Activated naive CD4-positive, alpha-beta T cell treated with Interleukin-2 at 50 U/mL for 16 hours (primary cell): ENCODE measurements at regions not wholly inside any gene's neighbourhood (a gene's known extent, or its start where the extent isn't known, plus 50 kb on each side); places are given as distances from the start of the nearest gene placed in this dataset.
"Not testable (repeated sequence)": the region's sequence is repeated elsewhere in the genome, so short reads cannot be mapped to it uniquely, and the experiment has no call there.

Experiments used
- DNase-seq: peaks from one replicate; pipeline ENCODE4 v3.0.0-alpha.2; 2020

DNA sequence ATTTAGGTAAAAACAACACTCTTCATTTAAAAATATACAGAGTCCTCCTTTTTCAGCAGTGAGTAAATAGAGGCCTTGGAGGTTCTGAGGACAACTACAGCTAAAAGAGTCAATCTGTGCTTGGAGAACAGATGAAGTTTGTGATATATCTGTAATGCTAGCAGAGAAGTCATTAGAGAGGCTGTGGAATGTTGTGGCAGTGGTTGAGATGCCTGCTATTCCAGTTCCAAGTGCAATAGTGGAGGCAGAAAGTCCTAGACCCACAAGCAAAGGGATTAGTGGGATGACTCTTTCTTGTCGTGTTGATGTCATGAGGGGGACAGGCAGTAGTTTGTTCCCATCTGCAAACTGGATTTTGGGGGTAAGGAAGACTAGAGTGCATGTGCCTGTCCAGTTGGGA is 62.1 kb upstream of the EZR start:
- DNase-seq: not testable (repeated sequence)

DNA sequence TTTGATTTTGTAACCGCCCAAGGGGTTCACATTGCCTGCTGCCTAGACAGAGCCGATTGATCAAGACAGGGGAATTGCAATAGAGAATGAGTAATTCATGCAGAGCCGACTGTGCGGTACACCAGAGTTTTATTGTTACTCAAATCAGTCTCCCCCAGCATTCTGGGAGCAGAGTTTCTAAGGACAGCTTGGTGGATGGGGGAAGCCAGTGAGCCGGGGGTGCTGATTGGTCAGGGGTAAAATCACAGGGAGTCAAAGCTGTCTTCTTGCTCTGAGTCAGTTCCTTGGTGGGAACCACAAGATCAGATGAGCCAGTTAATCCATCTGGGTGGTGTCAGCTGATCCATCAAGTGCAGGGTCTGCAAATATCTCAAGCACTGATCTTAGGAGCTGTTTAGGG is 60.0 kb upstream of the EZR start:
- DNase-seq: peak; percentile 71

DNA sequence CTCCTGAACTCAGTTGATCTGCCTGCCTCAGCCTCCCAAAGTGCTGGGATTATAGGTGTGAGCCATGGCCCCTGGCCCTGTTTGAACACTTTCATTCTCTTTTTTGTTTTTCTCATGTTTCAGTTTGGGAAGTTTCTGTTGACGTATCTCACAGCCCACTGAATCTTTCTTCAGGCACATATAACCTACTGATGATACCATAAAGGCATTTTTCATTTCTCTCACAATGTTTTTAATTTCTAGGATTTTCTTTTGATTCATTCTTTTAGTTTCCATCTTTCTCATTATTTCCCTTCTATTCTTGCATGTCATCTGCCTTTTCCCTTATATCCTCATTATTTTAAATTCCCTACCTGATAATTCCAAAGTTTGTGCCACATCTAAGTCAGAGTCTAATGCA is 58.5 kb upstream of the EZR start:
- no peak for DNase-seq

DNA sequence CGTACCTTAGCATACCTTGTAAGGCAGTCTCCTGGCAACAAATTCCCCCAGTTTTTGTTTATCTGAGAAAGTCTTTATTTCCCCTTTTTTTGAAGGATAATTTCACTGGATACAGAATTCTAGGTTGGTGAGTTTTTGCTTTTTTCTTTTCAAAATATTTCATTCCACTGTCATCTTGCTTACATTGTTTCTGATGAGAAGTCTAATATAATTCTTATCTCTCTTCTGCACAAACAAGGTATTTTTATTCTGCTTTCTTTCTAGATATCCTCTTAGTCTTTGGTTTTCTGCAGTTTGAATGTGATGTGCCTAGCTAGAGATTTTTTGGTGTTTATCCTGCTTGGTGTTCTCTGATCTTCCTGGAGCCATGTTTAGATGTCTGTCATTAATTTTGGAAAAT is 57.7 kb upstream of the EZR start:
- DNase-seq: no peak

DNA sequence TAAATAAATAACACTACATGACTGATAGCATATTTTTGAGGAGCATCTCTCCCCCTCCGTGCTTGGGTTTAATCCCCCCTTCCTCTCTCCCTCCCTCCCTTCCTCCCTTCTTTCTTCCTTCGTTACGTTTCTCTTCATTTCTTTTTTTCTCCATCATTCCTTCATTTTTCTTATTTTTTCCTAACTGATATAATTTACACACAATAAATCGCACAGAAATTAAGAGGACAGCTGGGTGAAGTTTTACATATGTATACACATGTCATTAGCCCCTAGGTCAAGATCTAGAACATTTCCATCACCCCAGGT is 51.4 kb upstream of the EZR start:
- no peak for DNase-seq

DNA sequence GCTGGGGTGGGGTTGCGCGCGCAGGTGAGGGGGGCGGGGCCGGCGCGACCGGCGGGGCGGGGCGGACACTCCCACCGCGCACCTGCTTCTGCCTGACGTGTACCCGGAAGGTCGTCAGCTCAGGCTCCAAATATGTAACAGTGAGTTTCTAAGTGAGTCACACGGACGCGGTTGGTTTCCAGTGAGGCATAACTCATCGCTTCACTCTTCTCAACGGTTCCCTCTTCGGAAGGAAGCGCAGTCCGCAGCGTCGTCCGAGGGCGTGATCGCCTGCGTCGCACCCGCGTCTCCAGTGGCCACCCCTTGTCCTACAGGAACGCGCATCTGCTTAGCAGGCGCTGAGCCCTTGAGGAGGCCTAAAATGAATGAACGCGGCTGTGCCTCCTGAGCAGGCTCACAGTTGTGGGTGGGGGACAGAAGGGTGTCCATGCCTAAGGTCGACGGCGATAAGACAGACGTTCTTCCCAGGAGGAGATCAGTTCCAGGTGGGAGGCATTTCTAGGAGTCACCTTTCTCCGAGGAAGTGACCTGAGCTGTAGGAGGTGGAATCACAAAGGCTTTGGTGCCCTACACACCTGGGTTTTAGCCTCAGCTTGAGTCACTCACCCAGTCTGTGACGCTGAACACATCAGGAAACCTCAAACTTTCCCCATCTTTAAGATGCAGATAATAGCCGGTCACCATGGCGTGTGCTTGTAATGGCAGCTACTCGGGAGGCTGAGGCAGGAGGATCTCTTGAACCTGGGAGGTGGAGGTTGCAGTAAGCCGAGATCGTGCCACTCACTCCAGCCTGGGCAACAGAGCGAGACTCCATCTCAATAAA is 50.9 kb upstream of the EZR start:
- DNase-seq: peak; percentile 63

DNA sequence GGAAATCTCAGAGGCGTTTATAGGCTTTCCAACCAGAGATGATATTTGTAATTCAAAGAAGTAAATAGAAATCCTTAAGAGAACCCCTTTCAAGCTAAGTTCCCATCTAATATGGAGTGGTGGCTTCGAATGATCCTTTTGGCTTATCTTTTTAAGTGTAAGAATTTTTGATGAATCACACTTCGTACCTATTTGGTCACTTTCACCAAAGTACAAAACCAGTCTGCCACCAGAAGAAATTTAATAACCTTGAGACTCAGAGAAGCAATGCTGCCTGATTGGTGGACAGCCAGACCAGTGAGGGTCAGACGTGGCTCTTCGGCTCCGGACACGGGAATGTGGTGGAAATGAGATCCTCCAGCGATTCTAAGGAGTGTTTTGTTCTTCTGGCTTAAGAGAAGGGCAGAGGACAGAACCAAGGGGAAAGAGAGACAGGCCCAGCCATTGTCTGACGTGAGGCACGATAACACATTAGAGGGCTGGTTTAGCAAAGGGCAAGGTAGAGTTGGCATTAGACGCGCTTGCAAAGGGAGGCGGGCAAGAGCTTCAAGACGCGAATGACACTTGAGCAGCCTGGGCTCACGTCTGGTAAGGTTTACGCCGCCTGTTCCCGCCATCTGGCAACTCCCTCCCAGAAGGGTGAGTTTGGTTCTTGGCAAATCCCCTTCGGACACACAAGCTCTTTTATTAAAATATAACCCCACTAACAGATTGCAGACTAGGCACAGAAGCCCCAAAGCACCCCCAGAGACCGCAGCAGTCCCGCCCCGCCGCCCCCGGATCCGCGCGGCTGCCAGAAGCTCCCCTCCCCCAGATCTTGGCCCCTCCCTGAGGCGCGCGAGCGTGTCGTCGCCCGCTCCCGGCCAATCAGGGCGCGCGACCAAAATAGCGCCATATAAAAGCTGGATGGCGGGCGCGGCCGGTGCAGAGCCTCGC is 50.0 kb upstream of the EZR start:
- peak; percentile 97 for DNase-seq
